ENCODE measurements at regions not wholly inside any gene's neighbourhood (a gene's known extent, or its start where the extent isn't known, plus 50 kb on each side); places are given as distances from the start of the nearest gene placed in this dataset.

GRCh38 chr11:81255895-81256294, 1477.8 kb downstream of the FAM181B start:
- no peak for FAIRE-seq
- no peak for TF ChIP-seq HDAC6 (IDR thresholded peaks at IDR 0.05; ENCODE audit: low read depth, low read length)
- no peak for TF ChIP-seq EP300 (IDR thresholded peaks at IDR 0.05; ENCODE audit: borderline replicate concordance in 1 of 2, low read depth in 2 of 2, low read length in 2 of 2)
- TF ChIP-seq SP2 (IDR thresholded peaks at IDR 0.05; ENCODE audit: low read length) = no peak

More at GRCh38 chr11:81255895-81256294, 1477.8 kb downstream of the FAM181B start:
- Histone ChIP-seq H3K27ac (ENCODE audit: low read depth, low read length) (no peak overlapping the region), H3K4ac (replicated peaks; ENCODE audit: insufficient read length, low read depth, low read length) (no peak overlapping the region), H3K9ac (replicated peaks in 1 of 4; ENCODE audit: extremely low read depth in 1 of 4, low read depth in 3 of 4, low read length in 3 of 4) (no peak overlapping the region), H4K8ac (ENCODE audit: extremely low read depth, insufficient read depth, low read length) (no peak overlapping the region), H3K18ac (ENCODE audit: extremely low read depth, low read length) (no peak overlapping the region), H3K27me3 (replicated peaks in 1 of 4; ENCODE audit: control insufficient read depth in 3 of 4, extremely low read depth in 1 of 4, insufficient read depth in 3 of 4, low read length in 3 of 4) (no peaks in the 10 kb centered on the region), H3K79me1 (ENCODE audit: low read depth, low read length) (no peaks in the 10 kb centered on the region), H3K4me3 (ENCODE audit: extremely low read depth in 1 of 4, insufficient read depth in 2 of 4, low read depth in 3 of 4, low read length in 4 of 4) (no peak overlapping the region), H2AK5ac (ENCODE audit: low read depth, low read length) (no peak overlapping the region), H2BK5ac (ENCODE audit: low read depth, low read length) (no peak overlapping the region), H2BK120ac (replicated peaks; ENCODE audit: low read depth, low read length) (no peak overlapping the region), H2AFZ (ENCODE audit: low read length) (no peak overlapping the region), H4K91ac (replicated peaks; ENCODE audit: insufficient read length, low read length) (no peak overlapping the region), H2BK12ac (ENCODE audit: low read depth, low read length) (no peak overlapping the region), H3K23ac (ENCODE audit: insufficient read length) (no peak overlapping the region), H3K9me3 (ENCODE audit: insufficient read depth in 2 of 2, low read depth in 1 of 2, low read length in 1 of 2) (no peaks in the 10 kb centered on the region), H3K4me1 (replicated peaks in 1 of 4; ENCODE audit: control insufficient read depth in 3 of 4, insufficient read depth in 4 of 4, low read length in 3 of 4) (no peaks in the 10 kb centered on the region), H2BK20ac (ENCODE audit: low read length) (no peak overlapping the region), H3K14ac (ENCODE audit: insufficient read length) (no peak overlapping the region), H2BK15ac (ENCODE audit: low read length) (no peak overlapping the region), H3K79me2 (ENCODE audit: control insufficient read depth in 1 of 2, insufficient read depth in 2 of 2, low read length in 2 of 2) (no peaks in the 10 kb centered on the region), H4K20me1 (replicated peaks in 1 of 2; ENCODE audit: control insufficient read depth in 1 of 2, insufficient read depth in 2 of 2, low read length in 2 of 2) (no peaks in the 10 kb centered on the region), H3K4me2 (ENCODE audit: insufficient read depth in 1 of 2, low read depth in 2 of 2, low read length in 2 of 2) (no peak overlapping the region), H3K23me2 (ENCODE audit: low read depth, low read length) (no peaks in the 10 kb centered on the region), H3K56ac (replicated peaks; ENCODE audit: insufficient read length, low read depth, low read length) (no peak overlapping the region), H4K5ac (ENCODE audit: insufficient read length, low read depth, low read length) (no peak overlapping the region), H3K36me3 (ENCODE audit: control insufficient read depth in 2 of 4, insufficient read depth in 4 of 4, low read length in 3 of 4) (no peaks in the 10 kb centered on the region)
- POLR2A ChIA-PET (ENCODE audit: partially characterized antibody) = no interaction called here
- CTCF ChIA-PET (ENCODE audit: partially characterized antibody) = no interaction called here
- 96% methylated on average over 1 of the region's 1 CpG; no CpG with 5 or more reads in 1 of the 2 experiments for WGBS, 2 experiments (ENCODE audit: extremely low coverage in 1 of 2, insufficient coverage in 1 of 2, insufficient read length in 1 of 2, insufficient replicate concordance in 2 of 2, low coverage in 1 of 2, low lambda C conversion rate in 2 of 2, missing lambda C conversion rate in 1 of 2)
- no peak for DNase-seq (ENCODE audit: low read depth in 1 of 2, low spot score in 2 of 2)

Measured in H1 (cell line).